NCI-H146 treated with DMSO at 0.1 percent for 48 hours (cell line): ENCODE measurements at regions not wholly inside any gene's neighbourhood (a gene's known extent, or its start where the extent isn't known, plus 50 kb on each side); places are given as distances from the start of the nearest gene placed in this dataset.
"Not testable (repeated sequence)": the region's sequence is repeated elsewhere in the genome, so short reads cannot be mapped to it uniquely, and the experiment has no call there.

Source experiments
- DNase-seq: peaks from one replicate; lab custom pipeline; 2025; ENCODE audit not compliant: unreplicated experiment; lab: John Stamatoyannopoulos, UW

DNA sequence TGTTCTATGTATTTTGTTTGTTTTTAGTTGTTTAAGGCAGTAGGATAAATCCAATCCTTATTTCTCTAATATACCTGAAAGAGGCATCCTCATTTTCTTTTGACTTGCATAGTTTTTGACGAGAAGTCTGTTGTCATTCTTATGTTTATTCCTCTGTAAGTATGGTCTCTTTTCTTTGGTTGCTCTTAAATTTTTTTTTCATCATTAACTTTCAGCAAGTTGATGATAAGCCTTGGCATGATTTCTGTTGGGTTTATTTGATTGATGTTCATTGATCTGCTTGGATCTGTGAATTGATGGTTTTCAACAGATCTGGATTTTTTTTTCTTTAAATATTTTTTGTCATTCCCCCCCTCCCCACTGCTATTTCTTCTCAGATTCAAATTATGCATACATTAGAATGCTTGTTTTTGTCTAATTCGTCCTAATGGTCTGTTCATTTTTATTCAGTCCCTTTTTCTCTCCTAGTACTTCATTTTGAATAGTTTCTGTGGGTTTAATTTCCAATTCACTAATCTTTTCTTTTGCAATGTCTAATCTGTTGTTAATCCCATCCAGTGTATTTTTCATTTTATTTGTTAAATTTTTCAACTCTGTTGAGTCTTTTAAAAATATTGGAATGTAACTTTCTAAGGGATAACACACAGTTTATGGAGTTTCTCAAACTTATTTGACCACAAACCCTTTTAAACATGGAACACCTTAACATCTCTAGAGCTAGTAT lies 495.9 kb downstream of the CSNK1G3 start:
- no peak for DNase-seq

DNA sequence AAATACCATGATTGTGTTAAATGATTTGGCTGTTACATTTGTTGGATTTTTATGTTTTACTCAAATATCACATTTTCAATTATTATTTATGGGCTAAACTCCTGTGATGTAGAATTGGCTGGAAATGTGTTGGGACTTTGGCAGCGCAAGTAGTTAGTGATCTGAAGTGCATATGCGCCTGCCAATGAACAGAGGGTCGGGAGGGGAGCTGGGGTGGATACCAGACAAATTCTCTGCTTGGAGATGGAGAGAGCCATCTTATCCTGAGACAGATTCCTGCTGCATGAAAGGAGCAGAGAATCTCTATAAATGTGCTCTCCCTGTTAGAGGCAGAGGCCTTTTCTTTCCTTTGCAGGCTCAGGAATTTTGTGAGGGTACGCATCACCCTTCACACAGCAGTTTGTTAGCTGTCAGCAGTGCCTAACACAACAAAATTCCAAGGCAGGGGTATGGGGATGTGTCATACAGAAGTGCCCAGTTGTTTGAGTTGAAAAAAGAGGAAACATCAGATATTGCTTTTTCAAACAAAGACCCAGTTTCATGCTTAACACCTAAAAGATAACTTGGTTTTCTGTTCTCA lies 489.1 kb downstream of the CSNK1G3 start:
- no peak for DNase-seq

DNA sequence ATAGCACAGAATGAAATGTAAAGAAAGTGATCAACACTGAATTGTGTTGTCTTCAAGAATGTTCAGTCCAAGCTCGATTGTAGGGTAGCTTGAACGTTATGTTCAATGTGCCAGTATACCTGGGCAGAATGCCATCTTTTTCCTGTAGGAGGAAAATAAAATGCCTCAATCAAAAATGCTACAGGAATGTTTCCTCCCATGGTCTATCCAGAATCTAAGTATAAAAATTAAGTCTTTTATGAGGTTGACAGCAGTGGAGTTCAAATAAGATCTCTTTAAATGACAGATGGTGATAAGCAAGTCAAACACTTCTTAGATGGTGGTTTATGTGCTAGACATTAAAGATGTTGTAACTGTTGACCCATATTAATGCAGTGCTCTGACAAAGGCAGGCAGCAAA lies 488.6 kb downstream of the CSNK1G3 start:
- DNase-seq, result no peak

DNA sequence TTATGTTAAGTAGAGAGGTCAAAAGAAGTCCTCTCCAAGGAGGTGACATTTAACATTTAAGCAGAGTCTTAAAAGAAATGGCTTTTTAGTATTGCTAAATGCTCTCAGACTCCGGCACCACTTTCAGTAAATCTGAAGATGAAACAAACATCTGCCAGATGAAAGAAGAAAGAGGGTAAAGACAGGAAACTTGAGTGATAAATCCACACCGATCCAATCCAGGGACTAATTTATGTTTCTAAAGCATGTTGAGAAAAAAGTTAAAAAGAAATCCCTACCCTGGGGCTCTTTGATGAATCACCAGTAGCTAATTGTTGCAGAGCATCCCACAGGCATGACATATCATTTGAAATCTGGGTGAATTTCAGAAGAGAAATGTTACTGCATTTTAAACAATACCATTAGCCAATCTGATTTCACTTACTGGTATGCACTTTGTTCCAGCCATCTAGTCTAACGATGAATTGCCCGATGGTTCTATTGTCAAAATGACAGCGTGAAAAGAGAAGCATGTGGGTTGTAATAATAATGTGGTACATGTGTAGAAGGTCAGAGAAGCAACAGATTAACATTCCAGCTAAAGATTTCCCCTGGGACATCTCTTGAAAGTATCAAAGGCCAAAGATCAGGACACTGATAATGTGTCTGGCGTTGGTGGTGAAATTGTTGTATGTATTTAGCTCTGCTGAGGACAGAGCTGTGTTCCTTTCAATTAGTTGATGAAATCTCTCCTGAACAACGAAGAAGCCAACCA lies 485.7 kb downstream of the CSNK1G3 start:
- DNase-seq, result peak; percentile 5

DNA sequence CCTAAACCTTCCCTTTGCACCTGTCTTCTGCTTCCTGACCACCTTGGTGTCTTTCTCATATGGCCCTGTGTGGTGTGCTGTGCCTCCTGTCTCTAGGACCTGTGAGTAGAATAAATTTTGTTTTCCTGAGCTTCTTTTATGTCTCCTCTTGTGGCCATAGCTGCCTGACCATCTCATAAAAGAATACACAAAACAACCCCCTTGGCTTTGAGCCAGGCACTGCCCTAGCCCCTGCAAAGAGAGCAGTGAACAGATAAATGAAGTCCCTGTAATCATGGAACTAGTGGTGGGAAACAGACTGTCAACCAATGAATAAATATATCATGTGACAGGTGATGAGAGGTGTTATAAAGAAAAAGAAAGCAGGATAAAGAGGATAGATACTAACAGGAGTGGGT lies 485.1 kb downstream of the CSNK1G3 start:
- peak; percentile 25 for DNase-seq

DNA sequence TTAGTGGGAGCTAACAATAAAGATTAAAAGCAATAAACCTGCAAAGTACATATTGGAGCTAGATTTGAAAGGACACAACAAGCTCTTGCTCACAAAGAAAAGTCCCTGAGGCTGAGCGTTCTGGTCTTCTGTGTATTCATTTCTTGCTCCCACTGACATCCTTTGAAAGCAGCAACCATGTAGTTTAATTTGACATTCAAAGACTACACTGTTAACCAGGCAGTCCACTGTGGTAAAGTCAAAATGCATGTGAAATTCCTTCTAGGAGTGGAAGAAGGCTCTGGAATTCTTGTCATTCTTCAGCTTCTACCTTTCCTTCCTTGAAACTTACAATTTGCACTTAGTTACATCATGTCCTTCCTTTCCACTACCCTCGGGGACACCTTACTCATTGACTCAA lies 480.7 kb downstream of the CSNK1G3 start:
- DNase-seq, result no peak

DNA sequence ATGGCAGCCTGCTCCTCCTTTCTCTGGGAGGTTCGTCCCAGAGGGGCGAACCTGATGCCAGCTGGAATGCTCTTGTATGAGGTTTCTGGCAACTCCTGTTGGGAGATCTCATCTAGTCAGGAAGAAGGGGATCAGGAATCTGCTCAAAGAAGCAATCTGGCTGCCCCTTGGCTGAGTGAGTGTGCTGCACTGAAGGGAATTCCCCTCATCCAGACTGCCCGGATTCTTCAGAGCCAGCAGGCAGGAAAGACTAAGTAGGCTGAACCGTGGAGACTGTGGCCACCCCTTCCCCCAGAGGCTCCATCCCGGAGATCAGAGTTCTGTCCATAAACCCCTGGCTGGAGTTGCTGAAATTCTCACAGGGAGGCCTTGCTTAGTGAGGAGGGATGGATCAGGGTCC lies 476.0 kb downstream of the CSNK1G3 start:
- no peak for DNase-seq

DNA sequence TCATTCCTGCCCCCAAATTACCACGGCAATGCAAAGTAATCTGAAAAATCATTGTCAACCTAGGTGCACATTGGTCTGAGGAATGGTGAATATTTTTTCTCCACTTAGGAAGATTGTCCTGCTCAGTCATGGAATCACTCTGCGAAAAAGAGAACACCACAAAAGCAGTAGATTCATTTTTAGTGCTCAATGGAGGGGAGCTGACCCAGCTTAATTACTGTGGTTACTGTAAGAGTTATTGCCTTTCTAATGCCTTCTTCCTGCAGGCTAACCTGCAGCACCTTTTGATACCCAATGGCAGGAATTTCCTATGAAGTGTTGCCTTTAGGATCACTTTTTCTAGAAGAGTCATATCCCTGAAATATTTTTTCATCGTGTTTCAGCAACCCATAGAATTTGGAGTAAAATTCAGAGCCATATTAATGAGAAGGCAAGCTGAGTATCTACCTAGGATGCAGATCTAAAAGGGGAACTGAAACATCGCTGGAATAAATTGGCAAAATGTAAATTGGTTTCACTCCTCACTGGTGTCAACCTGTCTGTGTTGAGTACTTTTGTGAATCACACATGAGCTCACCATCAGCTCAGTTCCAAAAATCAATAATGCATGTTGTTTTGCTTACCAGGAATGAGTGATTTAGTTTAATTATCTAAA lies 464.5 kb downstream of the CSNK1G3 start:
- no peak for DNase-seq

DNA sequence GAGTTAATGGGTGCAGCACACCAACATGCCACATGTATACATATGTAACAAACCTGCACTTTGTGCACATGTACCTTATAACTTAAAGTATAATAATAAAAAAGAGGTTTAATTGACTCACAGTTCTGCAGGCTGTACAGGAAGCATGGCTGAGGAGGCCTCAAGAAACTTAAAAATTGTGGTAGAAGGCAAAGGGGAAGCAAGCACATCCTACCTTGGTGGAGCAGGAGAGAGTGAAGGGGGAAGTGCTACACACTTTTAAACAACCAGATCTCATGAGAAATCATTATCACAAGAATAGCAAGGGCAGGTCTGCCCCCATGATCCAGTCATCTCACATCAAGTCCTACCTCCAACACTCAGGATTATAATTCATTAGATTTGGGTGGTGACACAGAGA lies 463.5 kb downstream of the CSNK1G3 start:
- DNase-seq, result not testable (repeated sequence)

DNA sequence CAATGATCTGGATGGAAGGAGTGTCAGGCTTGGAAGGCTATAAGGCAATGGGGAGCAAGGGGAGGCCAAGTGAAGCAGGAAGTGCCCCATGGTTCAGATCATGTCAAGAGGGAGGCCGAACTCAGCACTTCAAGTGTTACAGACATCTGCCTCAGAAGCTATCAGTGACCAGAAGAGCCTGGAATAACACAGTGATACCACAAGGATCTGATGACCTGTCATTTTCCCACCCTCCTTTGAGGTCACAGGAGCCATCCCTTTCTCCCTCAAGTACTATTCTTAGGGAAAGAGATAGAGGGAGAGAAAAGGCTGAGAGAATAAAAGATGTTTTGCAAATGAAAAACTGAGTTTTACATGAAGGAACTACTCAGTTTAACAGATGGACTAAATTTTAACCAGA lies 454.8 kb downstream of the CSNK1G3 start:
- DNase-seq, result no peak

DNA sequence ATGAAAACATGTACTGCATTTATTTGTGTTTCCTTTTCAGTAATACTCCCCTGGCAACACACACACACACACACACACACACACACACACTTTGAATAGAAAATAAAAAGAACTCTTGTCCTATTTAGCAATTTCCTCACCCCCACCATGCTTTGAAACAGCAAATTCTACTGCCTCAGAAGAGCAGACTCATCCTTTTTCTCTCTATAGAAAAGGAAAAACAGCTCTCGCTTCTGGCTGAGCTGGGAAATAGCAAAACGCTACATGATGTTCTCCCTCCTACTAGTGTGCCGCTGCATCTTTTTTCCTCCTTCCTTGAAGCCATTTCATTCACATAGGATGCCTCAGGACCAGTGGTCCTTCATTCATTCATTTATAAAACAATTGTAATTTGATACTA lies 453.6 kb downstream of the CSNK1G3 start:
- no peak for DNase-seq

DNA sequence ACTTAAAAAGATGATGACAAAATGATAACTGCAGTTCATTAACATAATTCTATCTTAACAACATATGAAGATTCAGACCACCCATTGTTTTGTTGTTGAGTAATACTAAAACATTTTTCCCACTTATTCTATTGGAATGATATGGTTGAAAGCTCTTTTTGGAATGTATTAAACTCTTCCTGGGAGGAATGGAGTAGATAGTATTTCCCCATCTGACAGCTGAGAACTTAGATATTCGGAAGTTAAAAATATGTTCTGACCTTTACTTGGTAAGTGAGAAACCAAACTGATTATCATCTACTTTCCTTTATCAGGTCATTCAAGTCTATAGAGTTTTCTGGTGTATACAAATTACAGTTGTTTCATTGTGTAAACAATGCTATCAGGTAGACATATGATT lies 452.9 kb downstream of the CSNK1G3 start:
- no peak for DNase-seq

DNA sequence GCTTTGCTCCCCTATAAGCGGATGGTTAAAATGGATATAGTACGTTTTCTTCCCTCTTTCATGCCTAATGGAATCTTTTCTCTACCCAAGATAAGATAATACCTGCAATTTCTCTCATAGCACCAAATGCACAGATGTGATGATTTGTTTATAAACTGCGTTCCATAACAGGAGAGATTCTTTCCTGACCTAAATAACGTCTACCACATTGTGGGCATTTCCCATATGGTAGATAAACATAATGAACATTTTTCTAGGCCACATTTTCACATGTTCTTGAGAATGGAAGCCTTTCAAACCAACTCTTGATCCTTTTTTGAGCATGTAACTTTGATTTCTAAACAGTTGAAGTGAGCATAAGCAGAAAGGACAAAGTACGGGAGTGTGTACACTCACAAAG lies 448.5 kb downstream of the CSNK1G3 start:
- DNase-seq, result no peak

DNA sequence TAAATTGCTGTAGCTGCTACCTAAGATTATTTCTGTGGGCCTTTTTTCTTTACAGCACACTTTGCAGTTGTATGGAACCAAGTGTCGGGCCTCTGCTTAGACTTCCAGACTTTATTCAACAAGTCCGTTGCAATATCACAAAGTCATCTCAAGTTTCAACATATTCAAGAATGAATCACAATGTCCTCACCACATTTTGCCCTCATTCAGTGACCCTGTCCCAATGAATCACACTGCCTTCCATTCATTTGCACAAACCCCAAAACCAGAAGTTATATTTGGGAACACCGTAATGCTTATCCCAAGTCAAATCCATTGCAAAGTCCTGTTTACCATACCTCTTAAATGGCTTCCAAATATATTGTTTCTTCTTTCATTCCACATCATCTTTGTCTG lies 439.6 kb downstream of the CSNK1G3 start:
- no peak for DNase-seq

DNA sequence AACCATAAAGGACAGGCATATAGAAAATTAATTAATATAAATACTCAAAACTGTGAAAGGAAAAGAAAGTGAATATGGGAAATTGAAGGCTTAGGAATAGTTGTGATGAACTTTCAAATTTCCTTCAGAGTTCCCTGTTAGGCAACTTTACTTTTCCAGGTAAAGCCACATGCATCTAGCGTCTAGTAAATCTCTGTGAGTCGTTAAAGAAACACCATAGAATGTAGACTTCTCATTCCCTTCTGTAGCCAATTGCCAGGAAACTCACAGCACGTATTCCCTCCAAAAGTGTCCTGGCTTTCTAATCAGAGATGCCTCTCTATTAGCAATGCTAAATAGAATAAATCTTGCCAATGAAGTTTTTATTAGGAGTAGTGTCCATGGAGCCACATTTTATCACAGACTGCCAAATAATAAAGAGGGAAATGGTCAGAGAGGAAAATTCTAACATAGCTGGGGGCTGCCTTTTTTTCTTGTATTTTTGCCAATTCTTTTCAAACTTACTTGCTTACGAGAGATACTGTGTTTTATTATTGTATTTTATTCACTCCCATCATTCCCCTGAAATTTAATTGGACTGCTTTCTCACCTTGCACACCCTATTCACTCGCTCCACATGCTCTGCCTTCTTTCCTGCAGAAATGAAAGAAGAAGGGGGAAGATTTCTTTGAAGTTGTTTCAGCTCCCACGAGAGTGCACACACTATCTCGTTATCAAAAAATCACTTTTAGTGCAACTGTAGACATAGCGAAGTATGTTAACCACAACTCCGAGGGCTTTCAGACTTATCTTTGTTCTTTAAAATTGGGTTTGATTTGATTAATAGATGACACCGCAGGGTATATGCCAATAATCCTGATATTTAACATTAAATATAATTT lies 439.0 kb downstream of the CSNK1G3 start:
- DNase-seq, result no peak

DNA sequence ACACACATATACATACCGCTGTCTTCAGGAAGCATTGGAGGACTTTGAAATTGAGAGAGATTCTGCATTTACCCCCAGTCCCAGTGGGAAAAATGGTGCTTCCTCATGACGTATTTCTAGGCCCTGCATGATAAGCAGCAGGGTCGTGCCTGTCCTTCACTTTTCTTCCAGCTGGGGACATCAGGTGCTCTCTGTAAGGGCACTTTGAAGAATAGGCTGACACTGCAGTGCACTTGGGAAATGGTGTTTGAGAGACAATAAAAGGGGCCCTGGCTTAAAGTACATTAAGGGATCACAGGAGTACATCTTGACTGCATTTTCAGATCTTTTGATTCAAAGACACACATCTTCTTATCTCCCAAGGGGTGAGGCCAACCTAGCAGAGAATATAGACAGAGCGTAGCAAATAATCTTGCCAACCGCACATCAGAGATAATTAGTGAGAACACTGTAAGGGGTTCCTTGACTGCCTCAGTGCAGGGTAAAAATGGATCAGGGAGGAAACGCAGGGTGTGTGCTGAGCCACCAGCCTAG lies 437.9 kb downstream of the CSNK1G3 start:
- no peak for DNase-seq

DNA sequence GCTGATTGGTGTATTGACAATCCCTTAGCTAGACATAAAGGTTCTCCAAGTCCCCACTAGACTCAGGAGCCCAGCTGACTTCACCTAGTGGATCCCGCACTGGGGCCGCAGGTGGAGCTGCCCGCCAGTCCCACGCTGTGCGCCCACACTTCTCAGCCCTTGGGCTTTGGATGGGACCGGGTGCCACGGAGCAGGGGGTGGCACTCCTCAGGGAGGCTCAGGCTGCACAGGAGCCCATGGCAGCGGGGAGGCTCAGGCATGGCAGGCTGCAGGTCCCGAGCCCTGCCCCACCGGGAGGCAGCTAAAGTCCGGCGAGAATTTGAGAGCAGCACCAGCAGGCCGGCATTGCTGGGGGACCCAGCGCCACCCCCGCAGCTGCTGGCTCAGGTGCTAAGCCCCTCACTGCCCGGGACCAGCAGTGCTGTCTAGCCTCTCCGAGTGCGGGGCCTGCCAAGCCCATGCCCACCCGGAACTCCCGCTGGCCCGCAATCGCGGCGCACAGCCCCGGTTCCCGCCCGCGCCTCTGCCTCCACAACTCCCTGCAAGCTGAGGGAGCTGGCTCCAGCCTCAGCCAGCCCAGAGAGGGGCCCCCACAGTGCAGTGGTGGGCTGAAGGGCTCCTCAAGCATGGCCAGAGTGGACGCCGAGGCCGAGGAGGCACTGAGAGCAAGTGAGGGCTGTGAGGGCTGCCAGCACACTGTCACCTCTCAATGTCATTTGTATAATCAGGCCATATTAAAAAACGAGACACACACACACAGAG lies 437.2 kb downstream of the CSNK1G3 start:
- no peak for DNase-seq

DNA sequence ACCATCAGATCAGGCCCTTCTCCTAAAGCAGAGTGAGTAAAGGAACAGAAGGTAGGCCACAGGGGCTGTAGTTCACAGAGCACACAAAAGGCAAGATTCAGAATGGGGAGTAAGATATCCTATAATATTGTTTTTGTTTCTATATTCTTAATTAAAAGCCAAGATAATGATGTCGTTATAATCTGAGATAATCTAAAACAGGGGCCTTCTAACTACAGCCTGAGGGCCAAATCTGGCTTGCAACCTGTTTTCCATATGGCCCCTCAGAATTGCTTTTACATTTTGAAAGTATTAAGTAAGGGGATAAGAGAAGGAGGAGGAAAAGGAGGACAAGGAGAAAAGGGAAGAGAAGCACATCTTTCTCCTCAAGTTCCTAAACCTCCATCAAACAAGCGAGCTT lies 435.8 kb downstream of the CSNK1G3 start:
- no peak for DNase-seq

DNA sequence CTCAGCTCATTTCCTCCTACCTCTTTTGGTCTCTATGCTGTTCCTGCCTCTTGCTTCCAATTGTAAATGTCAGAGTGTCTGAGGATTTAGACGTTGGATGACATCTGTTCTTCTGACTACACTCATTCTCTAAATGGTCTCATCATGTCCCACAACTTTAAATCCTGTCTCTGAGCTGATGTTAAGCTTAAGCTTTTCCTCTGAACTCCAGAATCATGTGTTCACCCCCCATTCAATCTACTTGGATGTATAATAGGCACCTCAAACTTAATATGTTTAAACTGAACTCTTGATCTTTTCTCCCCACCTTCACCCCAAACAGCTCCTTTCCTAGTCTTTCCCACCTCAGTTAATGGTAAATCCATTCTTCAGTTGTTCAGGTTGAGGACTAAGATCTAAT lies 433.6 kb downstream of the CSNK1G3 start:
- DNase-seq, result no peak

DNA sequence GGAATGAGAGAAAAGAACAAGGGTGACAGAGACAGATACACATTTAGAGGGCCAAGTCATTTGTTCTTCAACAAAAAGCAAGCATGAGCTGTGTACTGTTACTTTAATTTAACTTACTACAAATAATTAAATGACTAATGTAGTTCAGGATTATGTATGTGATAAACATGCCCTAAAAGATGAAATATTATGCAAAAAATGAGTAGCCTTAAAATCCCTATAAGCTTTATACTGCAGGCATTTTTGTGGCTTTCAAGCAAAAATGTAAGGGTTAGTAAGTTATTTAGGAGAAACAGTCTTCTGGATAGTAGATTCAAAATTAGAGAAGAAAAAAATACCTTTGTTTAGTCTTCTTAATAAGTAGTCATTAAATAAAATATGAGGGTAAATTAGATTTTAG lies 431.2 kb downstream of the CSNK1G3 start:
- DNase-seq, result no peak
